ENCODE measurements at regions not wholly inside any gene's neighbourhood (a gene's known extent, or its start where the extent isn't known, plus 50 kb on each side); places are given as distances from the start of the nearest gene placed in this dataset.

DNA sequence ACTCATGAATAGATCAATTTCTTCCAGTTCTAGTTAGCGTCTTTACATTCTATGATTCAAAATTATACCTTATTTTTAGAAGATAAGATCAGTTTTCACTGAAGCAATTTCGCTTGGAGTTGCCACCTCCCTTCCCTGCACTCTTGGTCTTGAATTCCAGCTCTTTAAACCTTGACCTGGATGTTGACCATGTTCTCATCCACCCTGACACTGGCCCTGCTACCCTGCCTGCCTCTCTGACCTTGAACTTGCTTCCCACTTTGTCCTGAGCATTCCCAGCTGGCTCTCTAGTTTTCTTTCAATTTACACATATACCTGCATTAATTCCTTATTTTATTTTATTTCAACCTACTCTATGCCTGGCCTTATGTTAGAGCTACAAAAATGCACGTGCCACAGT, 274.9 kb upstream of the IGFBP3 start (continued):
- TF ChIP-seq FOXK2 (IDR thresholded peaks at IDR 0.05): no peak

DNA sequence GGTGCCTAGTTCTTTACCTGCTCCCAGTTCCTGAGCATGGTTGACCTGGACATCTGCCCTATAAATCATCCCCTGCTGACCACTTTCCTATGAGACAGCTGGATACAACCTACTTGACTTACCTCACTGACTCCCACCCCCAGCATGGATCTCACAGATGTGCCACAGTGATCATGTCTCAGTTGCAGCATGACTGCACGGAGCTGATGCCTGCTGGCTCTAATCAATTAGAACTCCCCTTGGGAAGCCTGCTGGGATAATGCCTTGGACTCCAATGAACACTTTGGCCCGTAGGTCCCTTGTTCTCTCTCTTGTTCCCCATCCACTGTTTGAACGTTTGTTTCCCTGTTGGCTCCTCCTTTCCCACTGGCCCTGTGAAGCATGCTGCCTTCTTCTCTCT, 271.2 kb upstream of the IGFBP3 start:
- Histone ChIP-seq H3K79me2 (ENCODE audit: control insufficient read depth, insufficient read depth, low read length) (no peaks in the 10 kb centered on the region), H3K36me3 (ENCODE audit: control insufficient read depth in 2 of 2, insufficient read depth in 2 of 2, low read length in 1 of 2) (no peaks in the 10 kb centered on the region), H4K20me1 (ENCODE audit: control insufficient read depth, insufficient read depth) (no peaks in the 10 kb centered on the region), H3K4me3 (no peak overlapping the region), H3K9ac (ENCODE audit: control insufficient read depth, insufficient read depth, low read length) (no peak overlapping the region), H3K27me3 (replicated peaks in 1 of 2; ENCODE audit: control insufficient read depth in 2 of 2, insufficient read depth in 2 of 2, low read length in 1 of 2) (no peaks in the 10 kb centered on the region), H3K27ac (ENCODE audit: control insufficient read depth, insufficient read depth) (no peak overlapping the region), H2AFZ (ENCODE audit: control insufficient read depth, low read depth, low read length) (no peak overlapping the region), H3K4me2 (ENCODE audit: control insufficient read depth, insufficient read depth) (no peak overlapping the region), H3K4me1 (ENCODE audit: control insufficient read depth, insufficient read depth, low read length) (no peaks in the 10 kb centered on the region), H3K9me3 (replicated peaks; ENCODE audit: control insufficient read depth, insufficient read depth, low read length) (no peaks in the 10 kb centered on the region)
- ChIA-PET CTCF (no interaction called here), SMC1A (ENCODE audit: uncharacterized antibody, unreplicated experiment) (no interaction called here), POLR2A (no interaction called here), RAD21 (ENCODE audit: unreplicated experiment) (no interaction called here)
- TF ChIP-seq, protein P1, sequence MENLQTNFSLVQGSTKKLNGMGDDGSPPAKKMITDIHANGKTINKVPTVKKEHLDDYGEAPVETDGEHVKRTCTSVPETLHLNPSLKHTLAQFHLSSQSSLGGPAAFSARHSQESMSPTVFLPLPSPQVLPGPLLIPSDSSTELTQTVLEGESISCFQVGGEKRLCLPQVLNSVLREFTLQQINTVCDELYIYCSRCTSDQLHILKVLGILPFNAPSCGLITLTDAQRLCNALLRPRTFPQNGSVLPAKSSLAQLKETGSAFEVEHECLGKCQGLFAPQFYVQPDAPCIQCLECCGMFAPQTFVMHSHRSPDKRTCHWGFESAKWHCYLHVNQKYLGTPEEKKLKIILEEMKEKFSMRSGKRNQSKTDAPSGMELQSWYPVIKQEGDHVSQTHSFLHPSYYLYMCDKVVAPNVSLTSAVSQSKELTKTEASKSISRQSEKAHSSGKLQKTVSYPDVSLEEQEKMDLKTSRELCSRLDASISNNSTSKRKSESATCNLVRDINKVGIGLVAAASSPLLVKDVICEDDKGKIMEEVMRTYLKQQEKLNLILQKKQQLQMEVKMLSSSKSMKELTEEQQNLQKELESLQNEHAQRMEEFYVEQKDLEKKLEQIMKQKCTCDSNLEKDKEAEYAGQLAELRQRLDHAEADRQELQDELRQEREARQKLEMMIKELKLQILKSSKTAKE (IDR thresholded peaks at IDR 0.05; ENCODE audit: low read depth, poor library complexity, severe bottlenecking): no peak
- TF ChIP-seq PAX8 (IDR thresholded peaks at IDR 0.05): no peak
- intact Hi-C loops (cut with micrococcal nuclease; ENCODE audit: unreplicated experiment): no loop called here
- no peak for FAIRE-seq
- no peak for DNase-seq (ENCODE audit: low read depth, low spot score)
- WGBS (ENCODE audit: insufficient coverage, insufficient replicate concordance, low lambda C conversion rate, missing lambda C conversion rate): 2% methylated on average over 3 of the region's 3 CpGs
- BruUV-seq (replicated peaks): no TSS peak
- in situ Hi-C loops (cut with MboI): no loop called here
- ATAC-seq: no peak

DNA sequence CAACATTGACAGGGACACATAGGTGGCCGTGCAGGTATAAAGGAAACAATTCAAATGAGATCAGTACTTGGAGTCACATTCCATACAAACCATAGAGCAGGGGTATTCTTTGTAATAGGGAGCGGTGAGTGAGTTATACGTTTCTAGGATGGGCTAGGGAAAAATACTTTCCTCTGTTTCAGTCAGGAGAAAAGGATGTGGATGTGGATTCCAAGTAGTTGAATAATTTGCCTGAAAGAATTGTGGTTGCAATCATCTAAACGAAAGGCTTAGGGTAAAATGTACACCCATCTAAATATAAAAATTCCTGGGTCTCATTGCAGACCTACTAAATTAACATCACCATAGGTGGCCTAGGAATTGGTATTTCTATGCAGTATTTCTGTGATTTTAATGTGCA, 270.7 kb upstream of the IGFBP3 start:
- Histone ChIP-seq H3K4me1 (ENCODE audit: control insufficient read depth, insufficient read depth, low read length) (no peaks in the 10 kb centered on the region), H3K27me3 (replicated peaks in 1 of 2; ENCODE audit: control insufficient read depth in 2 of 2, insufficient read depth in 2 of 2, low read length in 1 of 2) (no peaks in the 10 kb centered on the region), H3K4me3 (no peak overlapping the region), H3K4me2 (ENCODE audit: control insufficient read depth, insufficient read depth) (no peak overlapping the region), H2AFZ (ENCODE audit: control insufficient read depth, low read depth, low read length) (no peak overlapping the region), H4K20me1 (ENCODE audit: control insufficient read depth, insufficient read depth) (no peaks in the 10 kb centered on the region), H3K36me3 (ENCODE audit: control insufficient read depth in 2 of 2, insufficient read depth in 2 of 2, low read length in 1 of 2) (no peaks in the 10 kb centered on the region), H3K9ac (ENCODE audit: control insufficient read depth, insufficient read depth, low read length) (no peak overlapping the region), H3K9me3 (replicated peaks; ENCODE audit: control insufficient read depth, insufficient read depth, low read length) (no peaks in the 10 kb centered on the region), H3K27ac (ENCODE audit: control insufficient read depth, insufficient read depth) (no peak overlapping the region), H3K79me2 (ENCODE audit: control insufficient read depth, insufficient read depth, low read length) (no peaks in the 10 kb centered on the region)
- ATAC-seq: no peak
- DNase-seq (ENCODE audit: low read depth, low spot score): no peak
- no peak for TF ChIP-seq MEF2A (IDR thresholded peaks at IDR 0.05; ENCODE audit: insufficient read depth, low read depth, low read length)
- no peak for TF ChIP-seq SP1 (IDR thresholded peaks at IDR 0.05; ENCODE audit: low read depth, low read length)
- no peak for TF ChIP-seq KAT2A (conservative IDR thresholded peaks at IDR 0.05; ENCODE audit: control insufficient read depth, low read depth, low read length)
- no peak for TF ChIP-seq IRF4 (IDR thresholded peaks at IDR 0.05; ENCODE audit: low read depth, low read length)
- no peak for TF ChIP-seq SMC3 (IDR thresholded peaks at IDR 0.05; ENCODE audit: borderline replicate concordance, low read length)
- no peak for TF ChIP-seq LARP7 (IDR thresholded peaks at IDR 0.05)
- no peak for TF ChIP-seq NFYB (IDR thresholded peaks at IDR 0.05; ENCODE audit: insufficient read depth, low read depth, low read length)
- TF ChIP-seq ZNF207 (IDR thresholded peaks at IDR 0.05; ENCODE audit: borderline replicate concordance): no peak
- ChIA-PET CTCF (no interaction called here), POLR2A (no interaction called here), SMC1A (ENCODE audit: uncharacterized antibody, unreplicated experiment) (interaction anchor here (0.9 kb wide), 1 partner anchor 14 kb away, joined by 3 read pairs; no protein-coding TSS in a partner anchor), RAD21 (ENCODE audit: unreplicated experiment) (no interaction called here)
- no TSS peak for BruUV-seq (replicated peaks)
- intact Hi-C loops (cut with micrococcal nuclease; ENCODE audit: unreplicated experiment) (no loop called here), in situ Hi-C loops (cut with MboI) (no loop called here)
- no peak for FAIRE-seq
- 27% methylated on average over 4 of the region's 4 CpGs for WGBS (ENCODE audit: insufficient coverage, insufficient replicate concordance, low lambda C conversion rate, missing lambda C conversion rate)
